Medulla oblongata (tissue), 1 donor: ENCODE measurements at regions not wholly inside any gene's neighbourhood (a gene's known extent, or its start where the extent isn't known, plus 50 kb on each side); places are given as distances from the start of the nearest gene placed in this dataset.

ENCODE experiments used
- DNase-seq: peaks from one replicate; pipeline ENCODE4 v3.0.0-alpha.2; 2015; ENCODE audit errors: extremely low spot score

DNA sequence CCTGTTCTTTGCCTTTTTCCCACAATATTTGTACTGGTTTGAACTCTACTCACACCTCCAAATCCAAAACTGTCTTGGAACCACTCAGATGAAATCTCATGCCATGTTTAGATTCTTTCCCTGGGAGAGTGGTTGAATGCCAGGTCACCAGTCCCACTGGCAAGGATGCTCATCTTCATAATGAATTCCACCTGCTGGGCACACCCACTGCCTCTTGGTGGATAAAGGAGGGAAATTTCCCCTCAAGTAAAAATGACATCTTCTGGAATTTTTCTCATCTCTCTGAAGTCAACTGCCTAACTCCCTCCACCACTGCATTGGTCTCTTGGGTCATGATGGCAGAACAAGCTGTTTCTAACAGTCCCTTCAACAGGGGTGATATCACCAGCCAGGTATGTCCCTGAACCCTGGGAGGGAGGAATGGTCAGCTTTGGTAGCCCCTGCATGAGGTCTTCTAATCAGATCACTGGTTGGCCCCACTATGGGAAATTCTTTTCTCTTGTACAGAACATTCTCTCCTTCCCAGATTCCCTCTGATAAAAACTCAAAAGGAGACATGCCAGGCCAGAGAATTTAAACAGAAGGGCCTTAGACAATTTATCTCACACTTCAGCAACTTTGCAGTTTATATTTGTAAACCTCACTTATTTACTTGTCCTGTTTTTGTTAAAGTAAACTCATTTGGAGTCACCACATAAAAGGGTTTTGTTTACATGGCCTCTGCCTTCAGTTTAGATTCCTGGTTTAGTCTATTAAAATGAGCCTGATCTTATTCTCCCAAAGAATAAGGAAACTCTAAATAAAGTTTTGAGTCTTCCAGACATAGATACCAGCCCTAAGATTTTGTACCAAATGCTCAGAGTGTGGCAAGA is 143.4 kb downstream of the WNT5A start:
- DNase-seq = no peak

DNA sequence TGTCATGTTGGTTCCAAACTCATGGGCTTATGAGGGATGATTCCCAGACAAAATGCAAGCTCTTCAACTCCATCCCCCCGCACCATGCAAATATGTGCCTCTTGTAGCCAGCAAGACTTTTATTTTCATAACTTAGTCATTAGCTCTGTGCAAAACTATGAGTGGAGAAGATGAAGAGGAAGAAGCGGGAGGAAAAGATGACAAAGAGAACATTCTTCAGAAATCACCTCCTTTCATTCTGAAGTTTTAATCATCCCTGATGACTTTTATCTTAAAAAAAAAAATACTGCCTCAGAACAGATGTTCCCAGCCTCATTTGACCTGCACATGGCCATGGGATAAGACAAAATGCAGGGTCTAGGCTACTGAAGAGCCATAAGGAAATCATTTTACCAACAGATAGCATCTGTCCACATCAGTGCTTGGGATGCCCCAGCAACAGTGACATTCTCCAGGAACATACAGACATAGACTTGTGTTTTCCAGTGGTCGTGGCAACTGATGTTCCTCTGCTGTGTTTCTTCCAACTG is 145.5 kb downstream of the WNT5A start:
- DNase-seq = no peak

DNA sequence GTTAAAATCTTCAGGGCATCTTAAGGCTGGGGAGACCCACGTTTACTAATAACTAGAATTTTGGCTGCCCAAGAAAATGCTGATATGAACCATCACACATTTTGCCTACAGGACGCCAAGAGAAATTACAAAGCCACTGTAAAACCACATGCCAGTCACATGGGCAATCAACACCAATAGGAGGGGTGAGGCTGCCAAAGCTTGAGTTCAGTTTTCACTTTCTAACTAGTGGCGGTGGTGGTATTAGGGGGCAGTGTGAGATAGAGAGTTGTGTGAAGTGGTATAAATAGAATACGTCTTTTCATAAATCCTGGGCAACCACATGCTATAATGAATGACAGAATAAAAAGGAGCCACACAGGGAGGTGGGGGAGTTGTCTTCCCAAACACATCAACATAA is 147.3 kb downstream of the WNT5A start:
- no peak for DNase-seq

DNA sequence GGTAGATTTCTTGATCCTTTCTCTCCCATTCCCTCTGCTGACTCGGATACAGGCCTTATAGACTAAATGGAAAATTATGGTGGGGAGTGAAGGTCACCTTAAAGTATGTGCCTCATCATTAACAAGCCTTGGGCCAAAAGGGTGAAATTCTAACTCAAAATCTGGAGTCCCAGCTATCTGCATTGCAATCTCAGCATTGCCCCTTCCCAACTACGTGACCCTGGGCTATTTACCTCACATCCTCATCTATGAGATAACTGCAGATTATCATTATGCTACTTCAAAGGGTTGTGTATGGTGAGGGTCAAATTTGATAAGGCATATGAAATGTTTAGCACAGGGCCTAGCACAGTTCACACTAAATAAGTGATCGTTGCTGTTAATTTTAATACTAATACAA is 147.7 kb downstream of the WNT5A start:
- no peak for DNase-seq

DNA sequence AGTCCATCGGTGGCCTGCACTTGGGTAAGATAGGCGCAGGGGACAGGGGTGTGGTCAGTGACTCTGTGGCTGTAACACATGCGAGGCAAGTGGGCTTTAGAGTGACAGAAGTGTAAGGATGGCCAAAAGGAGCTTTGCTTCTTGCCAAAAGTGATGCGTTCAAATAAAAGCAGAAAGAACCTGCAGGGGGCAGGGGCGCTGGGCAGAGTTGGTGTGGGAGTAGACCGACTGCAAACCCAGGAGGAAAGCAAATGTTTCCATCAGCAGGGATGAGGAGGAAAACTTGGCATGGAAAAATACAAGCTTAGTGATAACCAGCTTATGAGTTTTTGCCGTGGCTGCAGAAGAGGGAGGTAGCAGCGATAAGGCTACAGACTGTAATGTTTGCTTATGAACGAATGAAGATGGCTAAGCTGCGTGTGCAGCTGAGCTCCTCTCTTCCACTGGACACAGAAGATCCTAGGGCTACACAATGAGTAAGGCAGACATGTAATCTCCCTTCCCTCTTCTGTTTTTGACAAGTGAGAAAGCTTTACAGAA is 149.4 kb downstream of the WNT5A start:
- DNase-seq = no peak

DNA sequence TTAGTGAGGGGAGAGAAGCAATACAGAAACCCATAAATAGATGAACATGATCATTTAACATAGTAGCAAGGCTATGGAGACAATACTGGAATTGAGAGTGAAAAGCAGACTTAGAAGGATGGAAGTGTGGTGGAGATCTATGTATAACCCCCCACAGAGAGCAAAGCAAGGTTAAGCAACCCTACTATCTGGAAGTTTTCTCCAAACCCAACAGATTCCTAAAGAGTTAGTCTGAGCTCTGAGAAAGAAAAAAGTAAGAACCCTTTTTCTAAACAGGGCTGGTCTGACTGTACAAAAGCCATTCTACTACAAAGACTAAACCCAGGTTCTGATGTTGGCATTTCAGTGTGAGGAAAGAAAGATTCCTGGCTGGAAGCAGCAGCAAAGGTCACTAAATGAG is 153.2 kb downstream of the WNT5A start:
- DNase-seq = no peak

DNA sequence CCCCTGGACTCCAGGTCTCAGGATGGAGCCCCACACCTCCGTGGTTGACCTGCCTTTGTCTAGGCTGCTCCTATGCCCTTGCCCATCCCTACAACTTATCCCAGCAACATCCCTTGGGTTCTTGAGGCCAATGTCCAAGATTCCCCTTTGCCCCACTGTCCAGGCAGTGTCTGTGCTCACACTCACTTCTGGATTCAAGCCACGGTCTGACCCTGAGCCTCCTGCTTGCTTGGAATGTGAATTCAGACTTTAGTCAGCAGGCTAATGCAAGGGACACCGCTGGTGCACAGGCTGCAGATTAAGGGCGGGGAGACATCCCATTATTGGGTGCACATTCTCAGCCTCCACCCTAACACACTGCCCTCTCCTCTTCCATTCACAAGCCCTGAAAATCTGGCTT is 154.1 kb downstream of the WNT5A start:
- DNase-seq = no peak

DNA sequence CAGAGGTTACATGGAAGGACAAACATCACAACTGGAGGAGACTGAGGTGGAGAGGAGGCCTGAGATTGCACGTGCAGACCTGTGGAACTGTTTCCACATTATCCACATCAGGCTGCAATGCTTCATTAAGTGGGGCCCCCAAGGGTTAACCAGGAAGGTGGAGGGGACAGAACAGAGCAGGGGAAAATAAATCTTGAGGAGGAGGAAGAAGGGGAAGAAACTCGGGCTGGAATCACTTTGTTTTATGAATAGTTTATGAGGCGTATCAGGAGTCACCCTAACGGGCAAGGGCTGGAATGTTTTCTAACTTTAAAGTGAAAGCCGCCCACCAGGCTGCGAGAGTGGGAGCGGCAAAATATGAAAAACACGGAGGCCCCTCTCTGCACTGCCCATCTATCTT is 154.9 kb downstream of the WNT5A start:
- DNase-seq = no peak

DNA sequence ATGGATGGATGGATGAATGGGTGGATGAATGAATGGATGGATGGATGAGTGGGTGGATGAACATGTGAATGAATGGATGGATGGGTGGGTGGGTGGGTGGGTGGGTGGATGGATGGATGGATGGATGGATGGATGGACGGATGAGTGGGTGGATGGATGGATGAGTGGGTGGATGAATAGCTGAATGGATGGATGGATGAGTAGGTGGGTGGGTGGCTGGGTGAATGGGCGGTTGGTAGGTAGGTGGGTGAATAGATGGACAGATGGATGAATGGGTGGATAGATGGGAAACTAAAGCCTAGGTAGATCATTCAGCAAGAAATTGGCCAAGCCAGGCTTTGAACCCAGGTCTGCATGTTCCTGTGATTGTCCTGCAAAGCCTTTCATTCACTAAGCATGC is 155.6 kb downstream of the WNT5A start:
- no peak for DNase-seq

DNA sequence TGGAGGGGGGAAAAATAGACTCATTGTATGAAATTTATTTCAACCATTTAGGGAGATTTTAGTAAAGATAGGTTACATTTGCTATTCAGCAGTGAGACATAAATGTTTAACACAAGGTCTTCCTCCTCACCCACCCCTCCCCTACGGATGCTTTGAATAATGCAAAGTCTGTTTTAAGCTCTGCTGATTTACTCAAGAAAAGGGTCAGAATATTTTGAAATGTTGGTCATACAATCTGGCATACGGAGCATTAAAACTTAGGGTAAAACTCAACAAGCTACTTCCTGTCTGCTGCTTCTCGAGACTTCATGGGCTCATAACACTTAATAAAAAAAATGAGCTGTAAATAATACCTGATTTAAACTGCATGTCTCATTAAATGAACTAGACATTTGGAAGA is 156.3 kb downstream of the WNT5A start:
- no peak for DNase-seq

DNA sequence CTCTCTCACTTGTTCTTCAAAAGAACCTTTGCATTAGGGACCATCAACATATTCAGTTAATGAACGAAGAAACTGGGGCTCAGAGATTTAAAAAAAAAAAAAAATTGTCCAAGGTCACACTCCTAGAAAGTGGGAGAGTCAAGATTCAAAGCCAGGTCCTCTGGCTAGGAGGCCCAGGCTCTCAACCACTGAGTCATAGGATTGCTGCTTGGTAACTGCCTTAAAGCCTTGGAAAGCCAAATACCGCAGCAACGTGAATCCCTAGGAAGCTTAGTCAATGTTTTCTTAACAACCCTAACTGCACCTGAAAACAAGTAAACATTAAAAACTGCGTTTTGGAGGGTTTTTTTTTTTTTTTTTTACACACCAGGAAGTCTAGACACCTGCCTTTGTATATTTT is 156.8 kb downstream of the WNT5A start:
- DNase-seq = peak; percentile 13

DNA sequence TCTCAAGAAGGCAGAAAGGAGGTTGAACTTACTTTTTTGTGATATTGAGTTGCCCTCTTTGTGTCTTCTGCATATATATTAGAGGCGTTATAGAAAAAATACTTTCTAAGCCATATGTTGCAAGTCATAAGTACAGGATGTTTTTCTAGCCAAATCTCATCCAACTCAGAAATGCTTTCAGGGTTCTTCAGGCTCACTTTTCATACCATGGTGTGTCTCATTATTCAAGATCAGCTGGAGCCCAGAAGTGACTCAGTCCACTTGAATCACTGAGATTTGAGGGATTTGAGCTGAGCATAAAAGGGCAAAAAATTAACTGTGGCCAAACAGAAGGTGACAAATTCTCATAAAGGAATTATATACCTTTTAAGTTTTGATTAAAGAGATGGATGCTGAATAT is 157.3 kb downstream of the WNT5A start:
- no peak for DNase-seq

DNA sequence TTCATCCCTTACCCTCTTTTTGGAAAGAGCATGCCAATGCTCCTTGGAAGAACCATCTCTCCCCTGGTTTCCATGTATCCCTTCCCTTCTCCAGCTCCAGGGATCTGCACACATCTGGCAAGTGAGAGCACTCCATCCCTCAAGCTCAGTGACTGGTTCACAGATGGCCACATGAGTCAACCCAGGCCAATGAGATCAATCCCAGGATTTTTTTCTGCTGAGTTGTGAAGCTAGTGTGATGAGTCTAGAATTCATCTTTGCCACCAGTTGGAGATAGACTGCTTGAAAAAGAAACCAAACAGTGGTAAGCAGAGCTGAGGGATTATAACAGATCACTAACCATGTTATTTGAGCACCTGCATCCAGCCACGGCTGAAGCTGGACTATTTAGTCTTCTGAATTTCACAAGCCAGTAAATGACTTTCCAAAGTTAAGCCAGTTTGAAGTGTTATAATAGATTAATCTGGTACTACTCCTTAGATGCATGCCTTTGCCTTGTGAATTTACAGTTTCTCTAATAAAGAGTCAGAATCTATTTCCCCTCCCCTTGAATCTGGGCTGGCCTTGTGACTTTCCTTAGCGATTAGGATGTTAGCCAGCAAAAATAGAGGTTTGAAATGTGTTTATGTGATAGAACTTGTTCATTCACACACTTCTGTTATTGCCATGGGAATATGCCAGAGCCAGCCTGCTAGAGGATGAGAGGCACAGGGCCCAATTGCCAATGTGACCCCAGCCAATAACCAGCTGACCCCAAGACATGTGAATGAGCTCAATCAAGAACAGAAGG is 159.8 kb downstream of the WNT5A start:
- no peak for DNase-seq

DNA sequence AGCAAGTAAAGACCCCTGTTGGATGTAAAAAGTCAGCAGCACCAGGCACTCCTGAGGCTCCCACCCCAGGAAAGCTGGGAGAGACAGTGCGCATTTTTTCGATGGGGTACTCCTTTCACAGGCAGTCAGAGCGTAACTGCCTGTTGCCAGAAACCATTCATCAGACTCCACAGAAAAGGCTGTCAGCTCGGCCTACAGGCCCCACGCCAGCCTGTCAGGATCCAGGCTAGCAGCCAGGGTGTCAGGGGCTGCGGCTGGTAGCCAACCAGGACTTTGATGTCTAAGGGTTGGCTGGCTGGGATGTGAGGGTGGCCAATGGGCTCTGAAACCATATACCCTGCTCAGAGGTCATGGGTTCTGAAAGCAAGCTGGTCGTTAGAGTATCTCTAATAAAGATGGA is 164.5 kb downstream of the WNT5A start:
- peak; percentile 61 for DNase-seq

DNA sequence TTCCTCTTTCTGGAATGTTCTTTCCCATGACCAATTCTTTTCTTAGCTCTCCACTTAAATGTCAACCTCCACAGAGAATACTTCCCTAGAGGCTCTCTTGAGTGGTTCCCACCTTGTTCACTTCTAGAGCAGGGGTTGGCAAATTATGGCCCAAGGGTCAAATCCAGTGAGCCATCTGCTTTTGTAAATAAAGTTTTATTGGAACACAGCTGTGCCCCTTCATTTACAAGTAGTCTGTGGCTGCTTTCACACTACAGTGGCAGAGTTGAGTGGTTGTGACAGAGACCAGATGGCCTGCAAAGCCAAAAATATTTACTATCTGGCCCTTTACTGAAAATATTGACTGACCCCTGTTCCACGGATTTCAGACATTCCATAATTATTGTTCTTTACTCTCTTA is 166.2 kb downstream of the WNT5A start:
- DNase-seq = no peak

DNA sequence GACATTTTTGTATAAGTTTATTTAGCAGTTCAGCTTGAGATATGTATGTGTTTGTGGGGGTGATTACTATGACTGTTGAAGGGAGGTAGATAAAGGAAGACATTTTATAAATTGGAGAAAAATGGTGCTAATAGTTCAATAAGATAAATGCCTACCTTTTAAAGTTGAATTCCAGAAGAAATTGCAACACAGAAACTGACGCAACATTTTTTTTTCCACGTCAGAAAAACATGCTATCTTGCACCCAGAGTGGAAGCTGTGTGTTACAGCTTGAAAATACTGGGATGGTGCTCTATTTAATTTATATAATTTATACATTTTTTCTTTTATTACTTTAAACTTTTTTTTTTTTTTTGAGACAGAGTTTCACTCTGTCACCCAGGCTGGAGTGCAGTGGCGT is 171.7 kb downstream of the WNT5A start:
- no peak for DNase-seq

DNA sequence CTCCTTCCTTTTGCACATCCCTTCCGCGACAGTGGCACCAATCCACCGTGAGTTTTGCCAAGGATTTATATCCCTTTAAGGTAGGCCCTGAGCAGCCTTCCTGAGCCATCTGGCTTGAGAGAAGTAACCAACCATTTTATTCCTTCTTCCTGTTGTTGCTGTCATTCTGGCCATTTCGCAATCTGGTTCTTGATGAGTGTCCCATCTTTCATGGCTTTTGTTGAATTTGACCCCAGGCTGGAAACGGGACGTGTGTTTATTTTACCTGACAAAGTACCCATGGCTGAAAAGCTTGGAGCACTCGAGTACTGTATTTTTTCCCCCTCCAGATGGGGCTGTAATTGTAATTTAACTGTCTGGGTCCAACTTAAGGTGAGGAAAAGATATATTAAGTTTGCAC is 173.4 kb downstream of the WNT5A start:
- DNase-seq = no peak

DNA sequence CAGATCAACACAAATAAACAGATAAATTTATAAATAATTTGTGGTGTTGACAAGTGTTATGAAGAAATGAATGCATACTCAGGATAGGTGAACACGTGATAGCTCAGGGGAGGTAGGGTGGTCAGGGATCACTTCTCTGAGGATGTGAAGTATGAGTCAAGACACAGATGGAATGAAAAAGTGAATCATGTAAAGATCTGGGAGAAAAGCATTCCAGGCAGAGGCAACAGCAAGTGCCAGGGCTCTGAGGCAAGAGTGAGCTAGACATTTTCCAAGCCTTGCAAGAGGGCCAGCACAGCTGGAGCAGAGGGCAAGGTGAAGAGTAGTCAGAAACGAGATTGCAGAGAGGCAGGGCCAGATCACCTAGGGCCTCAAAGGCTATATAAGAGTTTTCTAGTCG is 177.8 kb downstream of the WNT5A start:
- DNase-seq = no peak

DNA sequence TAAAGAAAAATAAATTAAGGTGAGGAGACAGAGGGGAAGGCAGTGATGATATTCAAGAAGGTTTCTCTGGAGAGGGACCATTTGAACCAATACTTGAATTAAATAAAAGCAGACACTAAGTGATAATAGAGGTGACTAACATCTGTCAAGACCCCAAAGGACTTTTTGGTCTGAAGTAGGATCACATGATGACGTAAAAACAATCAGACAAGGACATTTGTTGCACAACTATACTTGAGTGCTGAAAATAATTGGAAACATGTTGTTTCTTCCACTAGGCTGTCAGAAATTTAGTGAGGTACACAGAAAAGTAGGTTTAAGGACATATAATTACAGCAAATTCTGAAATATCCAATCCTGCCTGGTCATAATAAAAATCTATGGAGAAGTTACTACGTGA is 179.5 kb downstream of the WNT5A start:
- DNase-seq = no peak

DNA sequence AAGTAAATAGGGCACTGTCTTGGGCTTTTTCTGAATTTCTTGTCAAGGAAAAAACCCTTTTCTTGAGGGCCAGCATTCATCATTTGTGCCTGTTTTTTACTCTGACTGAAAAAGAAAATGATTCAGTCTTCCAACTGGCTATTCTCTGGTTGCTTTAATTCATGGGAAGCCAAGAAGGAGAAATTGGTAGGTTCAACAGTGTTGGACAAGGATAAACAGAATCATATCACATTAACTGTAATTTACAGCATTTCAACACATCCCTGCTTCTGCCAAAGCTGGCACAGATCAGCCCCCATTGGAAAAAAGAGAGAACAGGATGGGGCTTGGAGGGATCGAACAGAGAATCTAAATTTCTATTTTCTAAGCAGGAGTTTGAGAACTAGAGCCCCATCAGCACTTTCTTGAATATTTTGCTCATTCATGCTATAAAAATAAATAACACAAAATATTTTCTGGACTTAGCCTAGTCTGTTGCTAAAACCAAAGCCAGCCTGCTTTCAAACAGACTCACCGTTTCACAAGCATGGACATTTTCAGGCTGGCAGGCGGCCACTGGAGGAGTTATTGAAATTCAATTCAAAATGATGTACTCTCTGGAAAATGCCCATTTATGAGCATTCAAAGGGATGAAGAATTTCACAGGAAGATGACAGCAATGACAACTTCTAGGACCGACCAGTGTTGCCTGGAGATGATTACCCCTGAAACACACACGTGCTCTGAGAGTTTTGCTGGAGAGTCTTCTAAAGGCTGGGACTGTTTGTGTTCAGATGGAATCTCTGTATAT is 181.2 kb downstream of the WNT5A start:
- DNase-seq = peak; percentile 22

DNA sequence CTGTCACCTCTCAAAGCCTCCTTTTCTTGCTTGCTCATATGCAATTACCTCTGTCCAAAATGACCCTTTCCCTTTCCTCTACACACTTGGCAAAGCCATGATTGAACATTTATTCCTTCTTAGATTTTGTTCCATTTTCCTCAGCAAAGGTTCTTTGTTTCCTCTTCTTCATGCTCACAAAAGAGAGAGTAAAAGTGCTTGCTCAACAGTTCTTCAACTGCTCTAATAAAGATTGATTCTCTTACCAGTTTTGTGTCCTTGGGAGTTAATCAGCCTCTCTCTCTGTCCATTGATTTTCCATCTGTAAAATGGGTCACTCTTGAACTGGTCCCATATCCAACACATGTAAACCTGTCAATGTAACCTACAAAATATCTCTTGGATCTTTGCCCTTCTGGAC is 186.4 kb downstream of the WNT5A start:
- no peak for DNase-seq

DNA sequence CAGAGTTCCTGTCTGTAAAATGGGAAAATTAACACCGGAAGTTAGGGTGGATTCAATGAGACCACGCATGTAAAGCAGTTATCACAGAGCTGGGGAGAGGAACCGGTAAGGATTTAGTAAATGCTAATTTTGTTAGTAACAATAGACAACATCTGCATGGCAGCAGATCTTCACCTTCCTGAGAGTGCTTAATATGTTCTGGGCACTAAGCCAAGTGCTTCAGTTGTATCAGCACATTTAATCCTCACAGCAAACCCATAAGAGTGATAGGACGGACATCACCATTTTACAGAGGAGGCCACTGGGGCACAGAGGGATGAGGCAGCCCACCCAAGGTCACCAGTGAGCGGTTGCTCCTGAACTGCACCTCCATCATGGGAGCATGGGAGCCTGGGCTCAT is 189.4 kb downstream of the WNT5A start:
- DNase-seq = no peak
